Esophagus muscularis mucosa (tissue), 4 donors: ENCODE measurements at regions not wholly inside any gene's neighbourhood (a gene's known extent, or its start where the extent isn't known, plus 50 kb on each side); places are given as distances from the start of the nearest gene placed in this dataset.

Experiments used
- CTCF ChIP-seq, 3 experiments: fragments of 200-600 bp in 2 of 3; fragments of 450-650 bp in 1 of 3; sonication (generic) in 2 of 3; IDR thresholded peaks; one replicate each; pipeline ENCODE4 v1.5.1; 2017 to 2019; ENCODE audit warnings: antibody characterized with exemption in 3 of 3, mild to moderate bottlenecking in 2 of 3, moderate library complexity in 1 of 3
- EP300 ChIP-seq: sonication (generic); formaldehyde crosslinking; IDR thresholded peaks from one replicate; pipeline ENCODE4 v1.6.1; 2017; ENCODE audit warnings: antibody characterized with exemption
- POLR2A ChIP-seq: fragments of 450-650 bp; IDR thresholded peaks from one replicate; pipeline ENCODE4 v1.6.1; 2017; ENCODE audit warnings: antibody characterized with exemption, moderate library complexity, mild to moderate bottlenecking, low read depth
- POLR2AphosphoS5 ChIP-seq, 2 donors: sonication (generic); formaldehyde crosslinking; IDR thresholded peaks; one replicate each; pipeline ENCODE4 v1.6.1; 2017; ENCODE audit warnings: antibody characterized with exemption in 2 of 2

- no peak for TF ChIP-seq POLR2A
- TF ChIP-seq CTCF (IDR thresholded peaks at IDR 0.05), result no peak
- TF ChIP-seq EP300, result no peak
- TF ChIP-seq POLR2AphosphoS5 (IDR thresholded peaks at IDR 0.05), result no peak
Observed at GRCh38 chr2:176891105-176891504, 321.5 kb upstream of the HNRNPA3 start.
